ENCODE measurements at regions not wholly inside any gene's neighbourhood (a gene's known extent, or its start where the extent isn't known, plus 50 kb on each side); places are given as distances from the start of the nearest gene placed in this dataset.

- Mint-ChIP-seq H3K4me1 (ENCODE audit: low read depth) (no peaks in the 10 kb centered on the region), H3K9me3 (ENCODE audit: low read depth) (peaks cover 6% of the 10 kb centered on the region), H3K4me3 (ENCODE audit: unreplicated experiment) (no peak overlapping the region), H3K36me3 (ENCODE audit: low read depth) (peaks cover 5% of the 10 kb centered on the region), H3K27ac (ENCODE audit: unreplicated experiment) (no peak overlapping the region), H3K27me3 (ENCODE audit: low read depth) (peaks cover 12% of the 10 kb centered on the region)
- DNase-seq (ENCODE audit: low spot score): no peak
- TF ChIP-seq, protein P1, sequence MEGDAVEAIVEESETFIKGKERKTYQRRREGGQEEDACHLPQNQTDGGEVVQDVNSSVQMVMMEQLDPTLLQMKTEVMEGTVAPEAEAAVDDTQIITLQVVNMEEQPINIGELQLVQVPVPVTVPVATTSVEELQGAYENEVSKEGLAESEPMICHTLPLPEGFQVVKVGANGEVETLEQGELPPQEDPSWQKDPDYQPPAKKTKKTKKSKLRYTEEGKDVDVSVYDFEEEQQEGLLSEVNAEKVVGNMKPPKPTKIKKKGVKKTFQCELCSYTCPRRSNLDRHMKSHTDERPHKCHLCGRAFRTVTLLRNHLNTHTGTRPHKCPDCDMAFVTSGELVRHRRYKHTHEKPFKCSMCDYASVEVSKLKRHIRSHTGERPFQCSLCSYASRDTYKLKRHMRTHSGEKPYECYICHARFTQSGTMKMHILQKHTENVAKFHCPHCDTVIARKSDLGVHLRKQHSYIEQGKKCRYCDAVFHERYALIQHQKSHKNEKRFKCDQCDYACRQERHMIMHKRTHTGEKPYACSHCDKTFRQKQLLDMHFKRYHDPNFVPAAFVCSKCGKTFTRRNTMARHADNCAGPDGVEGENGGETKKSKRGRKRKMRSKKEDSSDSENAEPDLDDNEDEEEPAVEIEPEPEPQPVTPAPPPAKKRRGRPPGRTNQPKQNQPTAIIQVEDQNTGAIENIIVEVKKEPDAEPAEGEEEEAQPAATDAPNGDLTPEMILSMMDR (IDR thresholded peaks at IDR 0.05): no peak
Measured at GRCh38 chr18:29007986-29008654, 831.2 kb upstream of the CDH2 start.

DNA sequence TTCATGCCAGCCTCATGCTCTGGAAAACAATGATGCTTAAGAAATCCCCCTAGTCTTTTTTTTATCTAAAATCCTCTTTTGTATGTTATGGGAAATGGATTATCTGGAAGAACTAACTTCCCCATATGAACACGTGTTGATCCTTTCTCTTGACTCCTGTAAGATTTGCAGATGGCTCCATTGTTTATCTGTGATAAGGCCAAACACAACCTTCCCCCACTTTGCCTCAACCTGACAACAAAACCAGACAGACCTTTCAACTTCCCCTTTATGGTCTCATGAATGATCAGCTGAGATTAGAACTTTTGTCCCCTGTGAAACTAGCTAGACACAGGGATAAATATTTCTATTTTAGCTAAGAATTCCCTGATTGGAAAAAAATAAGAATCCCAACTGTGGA is 828.0 kb upstream of the CDH2 start:
- Mint-ChIP-seq H3K36me3 (ENCODE audit: low read depth) (peaks cover 5% of the 10 kb centered on the region), H3K4me3 (ENCODE audit: unreplicated experiment) (no peak overlapping the region), H3K9me3 (ENCODE audit: low read depth) (peaks cover 6% of the 10 kb centered on the region), H3K4me1 (ENCODE audit: low read depth) (no peaks in the 10 kb centered on the region), H3K27ac (ENCODE audit: unreplicated experiment) (no peak overlapping the region), H3K27me3 (ENCODE audit: low read depth) (peaks cover 7% of the 10 kb centered on the region)
- TF ChIP-seq, protein P1 (IDR thresholded peaks at IDR 0.05): no peak
- DNase-seq (ENCODE audit: low spot score): no peak

DNA sequence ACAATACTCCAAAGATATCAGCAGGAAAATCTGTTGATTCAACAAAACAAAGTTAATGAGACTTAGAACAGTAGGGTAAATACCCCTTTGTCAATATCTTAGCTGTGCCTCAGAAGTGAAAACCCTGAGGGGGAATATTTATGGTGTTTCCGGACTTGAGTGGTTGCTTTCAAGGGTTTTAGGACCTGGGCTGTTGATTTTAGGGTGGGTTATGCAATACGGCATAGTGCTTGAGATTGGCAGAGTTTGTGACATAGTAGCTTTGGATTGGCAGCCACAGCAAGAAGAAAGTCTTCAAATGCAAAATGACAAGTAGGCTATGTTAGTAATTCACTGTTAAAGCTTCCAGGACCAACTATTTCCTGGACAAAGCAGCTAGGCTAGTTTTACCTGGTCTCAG is 826.3 kb upstream of the CDH2 start:
- Mint-ChIP-seq H3K27me3 (ENCODE audit: low read depth) (peaks cover 7% of the 10 kb centered on the region), H3K4me3 (ENCODE audit: unreplicated experiment) (no peak overlapping the region), H3K9me3 (ENCODE audit: low read depth) (peaks cover 9% of the 10 kb centered on the region), H3K27ac (ENCODE audit: unreplicated experiment) (no peak overlapping the region), H3K4me1 (ENCODE audit: low read depth) (no peaks in the 10 kb centered on the region), H3K36me3 (ENCODE audit: low read depth) (peaks cover 5% of the 10 kb centered on the region)
- TF ChIP-seq, protein P1 (IDR thresholded peaks at IDR 0.05): no peak
- DNase-seq (ENCODE audit: low spot score): no peak

GRCh38 chr18:29002747-29003146 is 825.8 kb upstream of the CDH2 start:
- DNase-seq (ENCODE audit: low spot score): no peak
- H3K27me3 Mint-ChIP-seq (ENCODE audit: low read depth): peaks cover 7% of the 10 kb centered on the region
- H3K9me3 Mint-ChIP-seq (ENCODE audit: low read depth): peaks cover 4% of the 10 kb centered on the region
- no peaks in the 10 kb centered on the region for H3K4me1 Mint-ChIP-seq (ENCODE audit: low read depth)
- H3K27ac Mint-ChIP-seq (ENCODE audit: unreplicated experiment): no peak overlapping the region
- H3K4me3 Mint-ChIP-seq (ENCODE audit: unreplicated experiment): no peak overlapping the region
- H3K36me3 Mint-ChIP-seq (ENCODE audit: low read depth): peaks cover 1% of the 10 kb centered on the region
- TF ChIP-seq, protein P1 (IDR thresholded peaks at IDR 0.05): no peak

DNA sequence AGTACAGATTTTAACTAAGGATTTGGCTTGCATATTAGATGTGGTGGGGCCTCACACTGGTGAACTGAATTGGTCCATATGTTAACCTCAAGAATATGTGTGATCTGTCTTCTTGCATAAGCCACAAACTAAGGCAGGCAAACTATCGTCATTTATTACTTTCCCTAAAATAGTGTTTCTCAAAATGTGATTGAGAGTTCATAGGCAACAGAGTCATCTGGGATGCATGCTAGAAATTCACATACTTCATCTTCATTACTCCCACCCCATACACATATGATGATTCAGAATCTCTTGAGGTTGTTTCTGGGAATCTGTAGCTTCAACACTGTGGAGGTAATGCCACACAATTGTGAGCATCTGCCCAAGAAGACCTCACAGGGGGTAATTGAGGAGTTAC is 822.8 kb upstream of the CDH2 start:
- Mint-ChIP-seq H3K9me3 (ENCODE audit: low read depth) (peaks cover 3% of the 10 kb centered on the region), H3K36me3 (ENCODE audit: low read depth) (no peaks in the 10 kb centered on the region), H3K4me3 (ENCODE audit: unreplicated experiment) (no peak overlapping the region), H3K27me3 (ENCODE audit: low read depth) (peaks cover under 1% of the 10 kb centered on the region), H3K27ac (ENCODE audit: unreplicated experiment) (no peak overlapping the region), H3K4me1 (ENCODE audit: low read depth) (no peaks in the 10 kb centered on the region)
- TF ChIP-seq, protein P1 (IDR thresholded peaks at IDR 0.05): no peak
- no peak for DNase-seq (ENCODE audit: low spot score)
